ENCODE measurements at regions not wholly inside any gene's neighbourhood (a gene's known extent, or its start where the extent isn't known, plus 50 kb on each side); places are given as distances from the start of the nearest gene placed in this dataset.

GRCh38 chr5:37896159-37896558, 56.3 kb upstream of the GDNF start:
- no peak for DNase-seq

- DNase-seq, result no peak
Measured at GRCh38 chr5:37893434-37894134, 53.7 kb upstream of the GDNF start.

- DNase-seq, result no peak
Measured at GRCh38 chr5:37892586-37892985, 52.7 kb upstream of the GDNF start.

GRCh38 chr5:37891832-37892231, 52.0 kb upstream of the GDNF start:
- no peak for DNase-seq

- peak in 1 of 2 donors; percentile 13 for DNase-seq
Measured at GRCh38 chr5:37889612-37890317, 49.9 kb upstream of the GDNF start.

Data from inflammatory macrophage treated with lipopolysaccharide for 1 hour (primary cell).